ENCODE measurements at regions not wholly inside any gene's neighbourhood (a gene's known extent, or its start where the extent isn't known, plus 50 kb on each side); places are given as distances from the start of the nearest gene placed in this dataset.
A peak's percentile ranks its signal among the peaks of the same experiment; 100 is the strongest.

GRCh38 chr4:20490734-20491133 is 209.5 kb upstream of the PACRGL start:
- Mint-ChIP-seq H3K4me3 (no peak overlapping the region), H3K36me3 (peaks cover 35% of the 10 kb centered on the region), H3K27ac (no peak overlapping the region), H3K27me3 (ENCODE audit: low read depth) (no peaks in the 10 kb centered on the region), H3K4me1 (peaks cover 31% of the 10 kb centered on the region), H3K9me3 (peaks cover 4% of the 10 kb centered on the region)
- DNase-seq (ENCODE audit: low spot score in 2 of 2, unreplicated experiment in 2 of 2) = no peak
- no peak for TF ChIP-seq CTCF (IDR thresholded peaks at IDR 0.05; ENCODE audit: unreplicated experiment)

- peaks cover 4% of the 10 kb centered on the region for H3K9me3 Mint-ChIP-seq
- H3K4me1 Mint-ChIP-seq = peaks cover 9% of the 10 kb centered on the region
- DNase-seq (ENCODE audit: low spot score in 2 of 2, unreplicated experiment in 2 of 2) = no peak
- no peak overlapping the region for H3K4me3 Mint-ChIP-seq
- peaks cover 45% of the 10 kb centered on the region for H3K36me3 Mint-ChIP-seq
- H3K27ac Mint-ChIP-seq = peak overlapping the region; percentile 36
- H3K27me3 Mint-ChIP-seq (ENCODE audit: low read depth) = no peaks in the 10 kb centered on the region
- no peak for TF ChIP-seq CTCF (IDR thresholded peaks at IDR 0.05; ENCODE audit: unreplicated experiment)
Observed at GRCh38 chr4:20493761-20494353, 206.4 kb upstream of the PACRGL start.

GRCh38 chr4:20496068-20496467 is 204.2 kb upstream of the PACRGL start:
- Mint-ChIP-seq H3K9me3 (peaks cover 4% of the 10 kb centered on the region), H3K4me3 (no peak overlapping the region), H3K27me3 (ENCODE audit: low read depth) (no peaks in the 10 kb centered on the region), H3K4me1 (peaks cover 7% of the 10 kb centered on the region), H3K36me3 (peaks cover 37% of the 10 kb centered on the region), H3K27ac (no peak overlapping the region)
- DNase-seq (ENCODE audit: low spot score in 2 of 2, unreplicated experiment in 2 of 2) = no peak
- no peak for TF ChIP-seq CTCF (IDR thresholded peaks at IDR 0.05; ENCODE audit: unreplicated experiment)

GRCh38 chr4:20504146-20504545 is 196.1 kb upstream of the PACRGL start:
- no peak overlapping the region for H3K27ac Mint-ChIP-seq
- no peaks in the 10 kb centered on the region for H3K4me1 Mint-ChIP-seq
- TF ChIP-seq CTCF (IDR thresholded peaks at IDR 0.05; ENCODE audit: unreplicated experiment) = no peak
- H3K36me3 Mint-ChIP-seq = peaks cover 8% of the 10 kb centered on the region
- H3K27me3 Mint-ChIP-seq (ENCODE audit: low read depth) = no peaks in the 10 kb centered on the region
- no peaks in the 10 kb centered on the region for H3K9me3 Mint-ChIP-seq
- DNase-seq (ENCODE audit: low spot score in 2 of 2, unreplicated experiment in 2 of 2) = no peak
- no peak overlapping the region for H3K4me3 Mint-ChIP-seq

- Mint-ChIP-seq H3K36me3 (peaks cover 7% of the 10 kb centered on the region), H3K4me3 (no peak overlapping the region), H3K4me1 (no peaks in the 10 kb centered on the region), H3K9me3 (no peaks in the 10 kb centered on the region), H3K27ac (no peak overlapping the region), H3K27me3 (ENCODE audit: low read depth) (no peaks in the 10 kb centered on the region)
- no peak for TF ChIP-seq CTCF (IDR thresholded peaks at IDR 0.05; ENCODE audit: unreplicated experiment)
- DNase-seq (ENCODE audit: low spot score in 2 of 2, unreplicated experiment in 2 of 2) = no peak
Observed at GRCh38 chr4:20505927-20506326, 194.3 kb upstream of the PACRGL start.

- TF ChIP-seq CTCF (IDR thresholded peaks at IDR 0.05; ENCODE audit: unreplicated experiment) = no peak
- H3K36me3 Mint-ChIP-seq = peaks cover 7% of the 10 kb centered on the region
Observed at GRCh38 chr4:20506827-20507226, 193.4 kb upstream of the PACRGL start.

More at GRCh38 chr4:20506827-20507226, 193.4 kb upstream of the PACRGL start:
- Mint-ChIP-seq H3K9me3 (no peaks in the 10 kb centered on the region), H3K4me3 (no peak overlapping the region), H3K27me3 (ENCODE audit: low read depth) (no peaks in the 10 kb centered on the region), H3K27ac (no peak overlapping the region), H3K4me1 (no peaks in the 10 kb centered on the region)
- no peak for DNase-seq (ENCODE audit: low spot score in 2 of 2, unreplicated experiment in 2 of 2)
